ENCODE measurements at regions not wholly inside any gene's neighbourhood (a gene's known extent, or its start where the extent isn't known, plus 50 kb on each side); places are given as distances from the start of the nearest gene placed in this dataset.
"Not testable (repeated sequence)": the region's sequence is repeated elsewhere in the genome, so short reads cannot be mapped to it uniquely, and the experiment has no call there.

GRCh38 chr5:154702477-154702876, 52.7 kb upstream of the LARP1 start:
- Mint-ChIP-seq H3K27ac (no peak overlapping the region), H3K4me3 (no peak overlapping the region), H3K4me1 (no peaks in the 10 kb centered on the region), H3K27me3 (peaks cover 3 to 6% of the 10 kb centered on the region in 2 donors), H3K9me3 (no peaks in the 10 kb centered on the region), H3K36me3 (no peaks in the 10 kb centered on the region)
- peaks cover 0 to 4% of the 10 kb centered on the region in 2 experiments for H3K27me3 ChIP-seq (replicated peaks in 1 of 2; ENCODE audit: control insufficient read depth in 2 of 2, extremely low read depth in 1 of 2, insufficient read depth in 2 of 2, low read length in 1 of 2)
- no peaks in the 10 kb centered on the region for H3K4me1 ChIP-seq (ENCODE audit: control insufficient read depth in 1 of 2, extremely low read depth in 1 of 2, insufficient read depth in 2 of 2, low read length in 2 of 2)
- WGBS (ENCODE audit: insufficient coverage) = 83% methylated on average over 2 of the region's 5 CpGs
- ChIA-PET CTCF (interaction anchor here in 1 of 2 donors (0.6 kb wide), 1 partner anchor 15 kb away, joined by 5 read pairs; no protein-coding TSS in a partner anchor), POLR2A (no interaction called here)
- ATAC-seq (replicated peaks in 1 of 4) (no peak), DNase-seq (no peak)
- H3K36me3 ChIP-seq (ENCODE audit: control insufficient read depth in 2 of 2, extremely low read depth in 1 of 2, insufficient read depth in 1 of 2, low read length in 1 of 2) = no peaks in the 10 kb centered on the region
- no peak overlapping the region for H3K4me3 ChIP-seq (ENCODE audit: control insufficient read depth in 1 of 2, extremely low read depth in 1 of 2, low read length in 1 of 2)
- no peak overlapping the region for H3K27ac ChIP-seq (ENCODE audit: low read length)
- no peaks in the 10 kb centered on the region for H3K9me3 ChIP-seq

GRCh38 chr5:154701725-154702124, 53.5 kb upstream of the LARP1 start:
- not testable (repeated sequence) for H3K4me1 Mint-ChIP-seq; H3K27me3 ChIP-seq (replicated peaks in 1 of 2; ENCODE audit: control insufficient read depth in 2 of 2, extremely low read depth in 1 of 2, insufficient read depth in 2 of 2, low read length in 1 of 2); ATAC-seq (replicated peaks in 1 of 4); H3K27ac Mint-ChIP-seq; DNase-seq; H3K27ac ChIP-seq (ENCODE audit: low read length); H3K36me3 Mint-ChIP-seq; H3K4me1 ChIP-seq (ENCODE audit: control insufficient read depth in 1 of 2, extremely low read depth in 1 of 2, insufficient read depth in 2 of 2, low read length in 2 of 2); H3K4me3 Mint-ChIP-seq; H3K9me3 ChIP-seq; H3K4me3 ChIP-seq (ENCODE audit: control insufficient read depth in 1 of 2, extremely low read depth in 1 of 2, low read length in 1 of 2); H3K9me3 Mint-ChIP-seq; H3K27me3 Mint-ChIP-seq; H3K36me3 ChIP-seq (ENCODE audit: control insufficient read depth in 2 of 2, extremely low read depth in 1 of 2, insufficient read depth in 1 of 2, low read length in 1 of 2)
- ChIA-PET POLR2A (interaction anchor here in 1 of 2 donors (0.7 kb wide), 1 partner anchor 142 kb away, joined by 6 read pairs; no protein-coding TSS in a partner anchor), CTCF (interaction anchor here in 1 of 2 donors (0.6 kb wide), 1 partner anchor 10 kb away, joined by 3 read pairs; no protein-coding TSS in a partner anchor)
- 78% methylated on average over 2 of the region's 4 CpGs for WGBS (ENCODE audit: insufficient coverage)

GRCh38 chr5:154701181-154701580, 54.0 kb upstream of the LARP1 start:
- CTCF ChIA-PET = interaction anchor here in 1 of 2 donors (0.6 kb wide), 1 partner anchor 9 kb away, joined by 3 read pairs; no protein-coding TSS in a partner anchor
- Mint-ChIP-seq H3K4me3 (no peak overlapping the region), H3K4me1 (no peaks in the 10 kb centered on the region), H3K36me3 (no peaks in the 10 kb centered on the region), H3K9me3 (no peaks in the 10 kb centered on the region), H3K27ac (no peak overlapping the region), H3K27me3 (peaks cover 3 to 8% of the 10 kb centered on the region in 2 donors)
- Histone ChIP-seq H3K9me3 (no peaks in the 10 kb centered on the region), H3K4me3 (ENCODE audit: control insufficient read depth in 1 of 2, extremely low read depth in 1 of 2, low read length in 1 of 2) (no peak overlapping the region), H3K4me1 (ENCODE audit: control insufficient read depth in 1 of 2, extremely low read depth in 1 of 2, insufficient read depth in 2 of 2, low read length in 2 of 2) (no peaks in the 10 kb centered on the region), H3K27ac (ENCODE audit: low read length) (no peak overlapping the region), H3K27me3 (replicated peaks in 1 of 2; ENCODE audit: control insufficient read depth in 2 of 2, extremely low read depth in 1 of 2, insufficient read depth in 2 of 2, low read length in 1 of 2) (peaks cover 0 to 4% of the 10 kb centered on the region in 2 experiments), H3K36me3 (ENCODE audit: control insufficient read depth in 2 of 2, extremely low read depth in 1 of 2, insufficient read depth in 1 of 2, low read length in 1 of 2) (no peaks in the 10 kb centered on the region)
- ATAC-seq (replicated peaks in 1 of 4) = no peak
- WGBS (ENCODE audit: insufficient coverage) = 50% methylated on average over 2 of the region's 3 CpGs
- no peak for DNase-seq
- POLR2A ChIA-PET = interaction anchor here in 1 of 2 donors (0.7 kb wide), 1 partner anchor 142 kb away, joined by 6 read pairs; no protein-coding TSS in a partner anchor

GRCh38 chr5:154700289-154700928, 54.8 kb upstream of the LARP1 start:
- H3K4me3 Mint-ChIP-seq; H3K4me1 Mint-ChIP-seq; H3K4me1 ChIP-seq (ENCODE audit: control insufficient read depth in 1 of 2, extremely low read depth in 1 of 2, insufficient read depth in 2 of 2, low read length in 2 of 2); H3K27ac Mint-ChIP-seq; POLR2A ChIA-PET; H3K4me3 ChIP-seq (ENCODE audit: control insufficient read depth in 1 of 2, extremely low read depth in 1 of 2, low read length in 1 of 2); H3K36me3 ChIP-seq (ENCODE audit: control insufficient read depth in 2 of 2, extremely low read depth in 1 of 2, insufficient read depth in 1 of 2, low read length in 1 of 2); H3K36me3 Mint-ChIP-seq; H3K27me3 Mint-ChIP-seq; CTCF ChIA-PET; H3K27me3 ChIP-seq (replicated peaks in 1 of 2; ENCODE audit: control insufficient read depth in 2 of 2, extremely low read depth in 1 of 2, insufficient read depth in 2 of 2, low read length in 1 of 2); DNase-seq; ATAC-seq (replicated peaks in 1 of 4); H3K9me3 Mint-ChIP-seq; H3K27ac ChIP-seq (ENCODE audit: low read length); H3K9me3 ChIP-seq: not testable (repeated sequence)
- 89% methylated on average over 4 of the region's 10 CpGs for WGBS (ENCODE audit: insufficient coverage)

GRCh38 chr5:154698763-154699162, 56.4 kb upstream of the LARP1 start:
- no peak overlapping the region for H3K4me3 ChIP-seq (ENCODE audit: control insufficient read depth in 1 of 2, extremely low read depth in 1 of 2, low read length in 1 of 2)
- H3K27me3 Mint-ChIP-seq = peaks cover 3 to 8% of the 10 kb centered on the region in 2 donors
- ATAC-seq (replicated peaks in 1 of 4) = no peak
- POLR2A ChIA-PET = interaction anchor here in 1 of 2 donors (0.6 kb wide), 1 partner anchor 150 kb away, joined by 3 read pairs; no protein-coding TSS in a partner anchor
- H3K4me3 Mint-ChIP-seq = no peak overlapping the region
- H3K36me3 ChIP-seq (ENCODE audit: control insufficient read depth in 2 of 2, extremely low read depth in 1 of 2, insufficient read depth in 1 of 2, low read length in 1 of 2) = no peaks in the 10 kb centered on the region
- H3K4me1 Mint-ChIP-seq = no peaks in the 10 kb centered on the region
- no peak for DNase-seq
- H3K27me3 ChIP-seq (replicated peaks in 1 of 2; ENCODE audit: control insufficient read depth in 2 of 2, extremely low read depth in 1 of 2, insufficient read depth in 2 of 2, low read length in 1 of 2) = peaks cover 0 to 4% of the 10 kb centered on the region in 2 experiments
- H3K36me3 Mint-ChIP-seq = no peaks in the 10 kb centered on the region
- CTCF ChIA-PET = no interaction called here
- no peaks in the 10 kb centered on the region for H3K9me3 Mint-ChIP-seq
- no peaks in the 10 kb centered on the region for H3K4me1 ChIP-seq (ENCODE audit: control insufficient read depth in 1 of 2, extremely low read depth in 1 of 2, insufficient read depth in 2 of 2, low read length in 2 of 2)
- no peaks in the 10 kb centered on the region for H3K9me3 ChIP-seq
- WGBS (ENCODE audit: insufficient coverage) = 92% methylated on average over 3 of the region's 6 CpGs
- no peak overlapping the region for H3K27ac ChIP-seq (ENCODE audit: low read length)
- H3K27ac Mint-ChIP-seq = no peak overlapping the region

- peaks cover 6 to 11% of the 10 kb centered on the region in 2 donors for H3K27me3 Mint-ChIP-seq
- Histone ChIP-seq H3K4me3 (ENCODE audit: control insufficient read depth in 1 of 2, extremely low read depth in 1 of 2, low read length in 1 of 2) (no peak overlapping the region), H3K4me1 (ENCODE audit: control insufficient read depth in 1 of 2, extremely low read depth in 1 of 2, insufficient read depth in 2 of 2, low read length in 2 of 2) (no peaks in the 10 kb centered on the region), H3K27me3 (replicated peaks in 1 of 2; ENCODE audit: control insufficient read depth in 2 of 2, extremely low read depth in 1 of 2, insufficient read depth in 2 of 2, low read length in 1 of 2) (peaks cover 0 to 4% of the 10 kb centered on the region in 2 experiments), H3K36me3 (ENCODE audit: control insufficient read depth in 2 of 2, extremely low read depth in 1 of 2, insufficient read depth in 1 of 2, low read length in 1 of 2) (no peaks in the 10 kb centered on the region), H3K27ac (ENCODE audit: low read length) (no peak overlapping the region), H3K9me3 (no peaks in the 10 kb centered on the region)
- ATAC-seq (replicated peaks in 1 of 4) = no peak
- CTCF ChIA-PET = no interaction called here
- no peak overlapping the region for H3K27ac Mint-ChIP-seq
- H3K9me3 Mint-ChIP-seq = no peaks in the 10 kb centered on the region
- POLR2A ChIA-PET = interaction anchor here in 1 of 2 donors (0.6 kb wide), 1 partner anchor 1178 kb away, joined by 4 read pairs; no protein-coding TSS in a partner anchor
- peaks cover 0 to 3% (median 0%) of the 10 kb centered on the region in 3 donors for H3K4me1 Mint-ChIP-seq
- no CpG with 5 or more reads among the region's 5 CpGs for WGBS (ENCODE audit: insufficient coverage)
- no peaks in the 10 kb centered on the region for H3K36me3 Mint-ChIP-seq
- no peak overlapping the region for H3K4me3 Mint-ChIP-seq
- no peak for DNase-seq
Observed at GRCh38 chr5:154697371-154697770, 57.8 kb upstream of the LARP1 start.
